Naive thymus-derived CD8-positive, alpha-beta T cell (primary cell): ENCODE measurements at regions not wholly inside any gene's neighbourhood (a gene's known extent, or its start where the extent isn't known, plus 50 kb on each side); places are given as distances from the start of the nearest gene placed in this dataset.

Experiments
- ATAC-seq, 2 donors: fragments of 150-1000 bp; cut with Tn5 transposase in 1 of 2; sonication (Bioruptor Pico), chemical (Tn5 transposase) in 1 of 2; 1 replicate in 1 of 2; 2 replicates in 1 of 2; pipeline ENCODE4 v1.10.0; 2021; ENCODE audit warnings: mild to moderate bottlenecking in 2 of 2, moderate library complexity in 2 of 2
- POLR2A ChIA-PET: fragments of 350-600 bp; sonication (Branson Sonifier 250); formaldehyde crosslinking; loops from one replicate; lab custom pipeline; 2021; ENCODE audit warnings: antibody characterized with exemption; lab: Charles Lee
- DNase-seq, 10 donors: peaks; one replicate each; pipeline versions ENCODE4 v3.0.0 to v3.0.0-alpha.2; 2020 to 2022
- H3K27ac Mint-ChIP-seq, 10 donors: one replicate each; pipeline ENCODE4 v1.8.0; 2020 to 2022; ENCODE audit warnings: mild to moderate bottlenecking in 10 of 10, mixed read lengths in 10 of 10, moderate library complexity in 4 of 10, inconsistent platforms in 1 of 10
- H3K27me3 Mint-ChIP-seq, 5 donors: one replicate each; pipeline ENCODE4 v1.8.0; 2021 to 2022; ENCODE audit warnings: mixed read lengths in 5 of 5
- H3K36me3 Mint-ChIP-seq, 3 donors: one replicate each; pipeline ENCODE4 v1.8.0; 2020 to 2022; ENCODE audit warnings: mixed read lengths in 3 of 3, mild to moderate bottlenecking in 2 of 3, inconsistent platforms in 1 of 3
- H3K4me1 Mint-ChIP-seq, 4 donors: one replicate each; pipeline ENCODE4 v1.8.0; 2021 to 2022; ENCODE audit warnings: mixed read lengths in 4 of 4
- H3K4me3 Mint-ChIP-seq, 10 donors: one replicate each; pipeline ENCODE4 v1.8.0; 2020 to 2022; ENCODE audit warnings: mild to moderate bottlenecking in 10 of 10, mixed read lengths in 10 of 10, moderate library complexity in 6 of 10, inconsistent platforms in 1 of 10
- H3K9me3 Mint-ChIP-seq, 9 donors: one replicate each; pipeline ENCODE4 v1.8.0; 2020 to 2022; ENCODE audit warnings: mixed read lengths in 9 of 9, mild to moderate bottlenecking in 3 of 9, inconsistent platforms in 1 of 9, moderate library complexity in 1 of 9

- POLR2A ChIA-PET, result interaction anchor here (1.0 to 1.2 kb wide), 3 partner anchors 9 to 14 kb away, joined by 3 to 4 read pairs (median 3); no protein-coding TSS in a partner anchor
- H3K4me1 Mint-ChIP-seq, result peaks cover 30 to 77% (median 68%) of the 10 kb centered on the region in 4 donors
- H3K27me3 Mint-ChIP-seq, result no peaks in the 10 kb centered on the region
- H3K9me3 Mint-ChIP-seq, result no peaks in the 10 kb centered on the region
- ATAC-seq (no peak), DNase-seq (no peak)
- no peak overlapping the region for H3K27ac Mint-ChIP-seq
- H3K36me3 Mint-ChIP-seq, result no peaks in the 10 kb centered on the region
- no peak overlapping the region for H3K4me3 Mint-ChIP-seq
Measured at GRCh38 chr6:25002326-25003091, 66.7 kb upstream of the RIPOR2 start.

DNA sequence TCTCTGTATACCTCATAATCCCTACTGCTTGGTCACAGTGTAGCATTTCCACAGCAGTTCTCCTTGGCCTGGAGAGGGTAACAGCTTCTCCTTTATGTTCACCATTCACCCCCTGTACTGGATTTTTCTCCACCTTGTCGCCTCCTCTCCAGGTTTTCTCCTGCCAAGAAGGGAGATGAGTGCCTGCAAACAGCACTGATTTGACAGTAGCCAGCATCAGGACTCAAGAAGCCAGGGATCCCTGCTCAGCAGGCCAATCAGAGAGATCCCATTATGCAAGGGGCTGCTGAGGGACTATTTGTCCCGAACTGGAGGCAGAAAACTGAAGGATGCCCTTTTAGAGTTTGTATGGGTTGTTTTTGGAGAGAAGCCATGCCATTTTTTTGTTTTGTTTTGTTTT is 68.6 kb upstream of the RIPOR2 start:
- Mint-ChIP-seq H3K27ac (peak overlapping the region in 4 of 10 donors; percentile 22 to 89 (median 44)), H3K36me3 (no peaks in the 10 kb centered on the region)
- POLR2A ChIA-PET, result interaction anchor here (0.6 to 2.0 kb wide), 2 partner anchors 8 to 10 kb away, joined by 5 read pairs; no protein-coding TSS in a partner anchor

GRCh38 chr6:25005010-25005409 is 69.2 kb upstream of the RIPOR2 start:
- Mint-ChIP-seq H3K27me3 (no peaks in the 10 kb centered on the region), H3K36me3 (no peaks in the 10 kb centered on the region), H3K4me1 (peaks cover 42 to 77% (median 74%) of the 10 kb centered on the region in 4 donors), H3K4me3 (peak overlapping the region in 1 of 10 donors; percentile 6), H3K27ac (peak overlapping the region in 6 of 10 donors; percentile 22 to 89 (median 53)), H3K9me3 (no peaks in the 10 kb centered on the region)
- POLR2A ChIA-PET, result interaction anchor here (0.6 to 3.3 kb wide), 4 partner anchors 8 to 171 kb away, joined by 4 to 9 read pairs (median 5); no protein-coding TSS in a partner anchor
- DNase-seq (no peak), ATAC-seq (no peak)

More for the DNA sequence above, 68.6 kb upstream of the RIPOR2 start:
- Mint-ChIP-seq H3K9me3 (no peaks in the 10 kb centered on the region), H3K4me1 (peaks cover 37 to 77% (median 72%) of the 10 kb centered on the region in 4 donors), H3K27me3 (no peaks in the 10 kb centered on the region), H3K4me3 (peak overlapping the region in 2 of 10 donors; percentile 2 to 6)
- ATAC-seq (no peak), DNase-seq (no peak)

DNA sequence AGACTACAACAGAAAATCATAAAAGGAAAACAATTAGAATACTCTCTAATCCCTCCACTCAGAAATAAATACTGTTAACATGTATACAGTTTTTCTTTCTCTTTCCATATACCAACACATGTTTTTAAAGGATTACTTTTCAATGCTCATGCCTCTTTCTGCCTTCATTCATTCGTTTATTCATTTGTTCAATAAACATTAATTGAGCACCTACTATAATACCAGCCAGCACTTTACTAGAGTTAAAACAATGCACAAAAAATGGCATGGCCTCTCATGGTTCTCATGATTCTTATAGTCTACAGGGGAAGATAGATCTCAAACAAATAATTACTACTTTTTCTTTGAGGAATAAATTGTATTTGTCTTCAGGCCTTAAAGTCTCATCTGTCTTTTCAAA is 70.3 kb upstream of the RIPOR2 start:
- Mint-ChIP-seq H3K4me1 (peaks cover 42 to 79% (median 74%) of the 10 kb centered on the region in 4 donors), H3K27ac (peak overlapping the region; percentile 71 to 96 (median 91)), H3K36me3 (no peaks in the 10 kb centered on the region), H3K27me3 (no peaks in the 10 kb centered on the region), H3K4me3 (peak overlapping the region in 9 of 10 donors; percentile 38 to 81 (median 74)), H3K9me3 (no peaks in the 10 kb centered on the region)
- DNase-seq (no peak), ATAC-seq (peak; percentile 8 to 13)
- POLR2A ChIA-PET, result interaction anchor here (0.6 to 3.3 kb wide), 8 partner anchors 10 to 198 kb away, joined by 3 to 14 read pairs (median 5); no protein-coding TSS in a partner anchor

DNA sequence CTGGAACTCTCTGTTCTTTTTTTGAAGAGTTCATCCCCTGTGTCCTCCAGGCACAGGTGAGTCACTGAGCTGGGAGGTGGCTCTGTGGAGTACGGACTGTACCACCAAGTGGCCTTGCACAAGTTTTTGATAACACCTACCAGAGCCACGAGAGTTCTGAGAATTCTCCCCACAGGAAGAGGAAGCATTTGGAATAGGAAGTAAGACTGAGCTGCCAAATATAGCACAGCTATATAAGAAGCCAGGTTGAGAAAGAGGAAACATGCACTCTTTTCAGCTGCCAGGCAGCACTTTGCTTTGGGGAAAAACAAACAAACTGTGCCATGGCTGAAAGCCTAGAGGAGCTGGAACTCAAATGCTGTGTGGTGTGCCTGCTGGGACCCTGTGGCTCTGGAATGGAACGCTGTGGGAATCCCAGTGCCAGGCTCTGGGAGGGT is 70.8 kb upstream of the RIPOR2 start:
- peak overlapping the region; percentile 38 to 81 (median 74) for H3K4me3 Mint-ChIP-seq
- POLR2A ChIA-PET, result interaction anchor here (1.1 to 3.3 kb wide), 6 partner anchors 10 to 149 kb away, joined by 3 to 14 read pairs (median 6); no protein-coding TSS in a partner anchor
- H3K4me1 Mint-ChIP-seq, result peaks cover 44 to 80% (median 75%) of the 10 kb centered on the region in 4 donors
- peak overlapping the region; percentile 71 to 96 (median 91) for H3K27ac Mint-ChIP-seq
- DNase-seq (peak in 5 of 10 donors; percentile 15 to 40 (median 28)), ATAC-seq (peak; percentile 69 to 70)
- H3K27me3 Mint-ChIP-seq, result no peaks in the 10 kb centered on the region
- H3K9me3 Mint-ChIP-seq, result no peaks in the 10 kb centered on the region
- H3K36me3 Mint-ChIP-seq, result no peaks in the 10 kb centered on the region

- Mint-ChIP-seq H3K36me3 (no peaks in the 10 kb centered on the region), H3K4me1 (peaks cover 44 to 84% (median 76%) of the 10 kb centered on the region in 4 donors), H3K27me3 (no peaks in the 10 kb centered on the region), H3K9me3 (no peaks in the 10 kb centered on the region), H3K27ac (peak overlapping the region; percentile 71 to 96 (median 91)), H3K4me3 (peak overlapping the region; percentile 38 to 81 (median 70))
- ATAC-seq (peak in 1 of 2 donors; percentile 41), DNase-seq (no peak)
- POLR2A ChIA-PET, result interaction anchor here (1.2 to 3.3 kb wide), 7 partner anchors 10 to 104 kb away, joined by 3 to 15 read pairs (median 9); partner anchors contain the start of gene RIPOR2
Measured at GRCh38 chr6:25007269-25007699, 71.5 kb upstream of the RIPOR2 start.

DNA sequence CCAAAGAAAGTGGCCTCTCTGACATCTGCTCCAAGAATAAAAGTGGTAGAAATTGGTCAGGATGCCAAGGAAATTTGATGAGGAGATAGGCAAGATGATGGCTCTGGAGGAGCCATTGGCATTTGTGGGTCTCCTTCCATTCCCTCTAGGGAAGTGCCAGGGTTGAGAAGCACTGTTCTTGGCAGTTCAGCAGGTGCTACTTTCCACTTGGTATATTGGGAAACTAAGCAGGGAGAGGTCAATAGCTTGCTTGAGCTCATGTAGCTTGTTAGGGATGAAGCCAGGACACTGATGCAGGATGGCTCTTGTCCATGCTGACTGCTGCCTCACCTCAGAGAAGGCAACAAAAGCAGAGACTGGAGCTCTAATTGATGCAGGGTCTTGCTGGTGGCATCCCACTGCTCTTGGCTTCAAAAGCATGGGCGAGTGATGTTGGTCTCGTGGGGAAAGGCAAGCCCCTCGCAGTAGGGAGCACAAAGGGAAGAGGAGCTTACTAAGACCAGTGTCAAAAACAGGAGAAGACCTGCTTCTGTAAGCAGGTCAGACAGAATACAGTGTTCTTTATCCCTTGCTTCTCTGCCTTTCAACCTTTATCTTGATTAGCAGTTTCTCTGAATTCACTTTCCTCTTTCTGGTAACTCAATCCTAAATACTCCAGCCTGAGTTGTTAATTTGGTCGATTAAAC is 73.1 kb upstream of the RIPOR2 start:
- POLR2A ChIA-PET, result interaction anchor here (0.8 to 3.1 kb wide), 12 partner anchors 9 to 234 kb away, joined by 3 to 15 read pairs (median 4); partner anchors contain the start of genes GMNN and RIPOR2
- peaks cover 41 to 86% (median 74%) of the 10 kb centered on the region in 4 donors for H3K4me1 Mint-ChIP-seq
- no peaks in the 10 kb centered on the region for H3K9me3 Mint-ChIP-seq
- peak overlapping the region; percentile 34 to 83 (median 63) for H3K4me3 Mint-ChIP-seq
- ATAC-seq (peak in 1 of 2 donors; percentile 10), DNase-seq (no peak)
- peak overlapping the region; percentile 68 to 90 (median 85) for H3K27ac Mint-ChIP-seq
- H3K27me3 Mint-ChIP-seq, result no peaks in the 10 kb centered on the region
- no peaks in the 10 kb centered on the region for H3K36me3 Mint-ChIP-seq

DNA sequence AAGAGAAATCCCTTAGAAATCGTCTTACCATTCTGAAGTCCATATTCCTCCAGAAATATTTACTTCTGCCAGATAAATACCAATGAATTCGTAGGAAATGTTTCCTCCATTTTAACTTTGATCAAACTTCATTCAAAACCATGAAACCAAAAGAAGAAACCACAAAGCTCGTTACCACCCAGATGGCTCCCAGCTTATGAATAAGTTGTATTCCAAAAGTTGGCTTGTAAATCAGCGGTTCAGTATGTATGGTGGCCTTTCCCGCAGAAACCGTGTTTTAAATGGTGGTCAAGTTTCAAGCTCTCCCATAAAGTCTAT is 73.6 kb upstream of the RIPOR2 start:
- Mint-ChIP-seq H3K36me3 (no peaks in the 10 kb centered on the region), H3K27me3 (no peaks in the 10 kb centered on the region), H3K27ac (peak overlapping the region; percentile 68 to 90 (median 85)), H3K9me3 (no peaks in the 10 kb centered on the region), H3K4me1 (peaks cover 39 to 84% (median 70%) of the 10 kb centered on the region in 4 donors), H3K4me3 (peak overlapping the region; percentile 34 to 83 (median 63))
- POLR2A ChIA-PET, result interaction anchor here (0.8 to 3.1 kb wide), 11 partner anchors 9 to 235 kb away, joined by 3 to 15 read pairs (median 4); partner anchors contain the start of genes GMNN and RIPOR2
- peak in 2 of 10 donors; percentile 44 to 47 for DNase-seq
- peak; percentile 27 to 36 for ATAC-seq

DNA sequence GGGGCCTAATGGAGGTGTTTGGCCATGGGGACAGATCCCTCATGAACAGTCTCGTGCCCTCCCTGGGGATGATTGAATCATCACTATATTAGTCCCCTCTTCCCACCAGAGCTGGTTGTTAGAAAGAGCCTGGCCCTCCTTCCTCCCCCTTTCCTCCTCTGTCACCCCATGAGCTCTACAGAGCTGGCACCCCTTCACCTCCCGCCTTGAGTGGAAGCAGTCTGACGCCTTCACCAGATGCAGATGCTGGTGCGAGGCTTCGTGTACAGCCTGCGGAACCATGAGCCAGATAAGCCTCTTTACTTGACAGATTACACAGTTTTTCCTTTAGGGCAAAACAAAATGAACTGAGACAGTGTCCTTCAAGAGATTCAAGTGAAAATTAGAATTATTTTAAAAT is 74.4 kb upstream of the RIPOR2 start:
- Mint-ChIP-seq H3K4me3 (peak overlapping the region in 4 of 10 donors; percentile 12 to 83 (median 57)), H3K27me3 (no peaks in the 10 kb centered on the region), H3K4me1 (peaks cover 39 to 84% (median 70%) of the 10 kb centered on the region in 4 donors), H3K27ac (peak overlapping the region in 7 of 10 donors; percentile 71 to 90 (median 83)), H3K36me3 (no peaks in the 10 kb centered on the region), H3K9me3 (no peaks in the 10 kb centered on the region)
- ATAC-seq (no peak), DNase-seq (no peak)
- POLR2A ChIA-PET, result interaction anchor here (0.6 to 3.1 kb wide), 5 partner anchors 61 to 108 kb away, joined by 3 to 15 read pairs (median 4); partner anchors contain the start of gene RIPOR2

GRCh38 chr6:25010902-25011625 is 75.3 kb upstream of the RIPOR2 start:
- Mint-ChIP-seq H3K36me3 (no peaks in the 10 kb centered on the region), H3K4me1 (peaks cover 41 to 82% (median 68%) of the 10 kb centered on the region in 4 donors), H3K27me3 (no peaks in the 10 kb centered on the region), H3K27ac (no peak overlapping the region), H3K4me3 (no peak overlapping the region), H3K9me3 (no peaks in the 10 kb centered on the region)
- ATAC-seq (no peak), DNase-seq (no peak)
- POLR2A ChIA-PET, result interaction anchor here (1.5 kb wide), 1 partner anchor 9 kb away, joined by 3 read pairs; no protein-coding TSS in a partner anchor

DNA sequence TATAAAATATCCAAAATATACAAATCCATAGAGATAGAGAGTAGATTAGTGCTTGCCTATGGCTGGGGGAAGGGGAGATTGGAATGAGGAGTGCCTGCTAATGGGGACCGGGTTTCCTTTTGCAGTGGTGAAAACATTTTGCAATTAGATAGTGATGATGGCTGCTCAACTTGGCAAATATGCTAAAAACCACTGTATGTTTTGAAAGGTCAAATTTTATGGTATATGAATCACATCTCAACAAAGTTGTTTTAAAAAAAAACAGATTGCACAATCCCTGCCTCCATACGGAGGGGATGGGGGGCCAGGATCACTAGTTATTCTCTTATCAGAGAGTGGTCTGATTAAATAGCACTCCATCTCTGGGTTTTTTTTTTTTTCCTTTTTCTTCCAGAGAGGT is 76.9 kb upstream of the RIPOR2 start:
- peak overlapping the region in 1 of 10 donors; percentile 24 for H3K4me3 Mint-ChIP-seq
- no peaks in the 10 kb centered on the region for H3K9me3 Mint-ChIP-seq
- POLR2A ChIA-PET, result interaction anchor here (0.7 to 1.5 kb wide), 4 partner anchors 8 to 167 kb away, joined by 3 to 8 read pairs (median 4); no protein-coding TSS in a partner anchor
- peaks cover 38 to 82% (median 65%) of the 10 kb centered on the region in 4 donors for H3K4me1 Mint-ChIP-seq
- H3K27ac Mint-ChIP-seq, result peak overlapping the region in 6 of 10 donors; percentile 7 to 94 (median 60)
- no peaks in the 10 kb centered on the region for H3K27me3 Mint-ChIP-seq
- H3K36me3 Mint-ChIP-seq, result no peaks in the 10 kb centered on the region
- ATAC-seq, result no peak
- no peak for DNase-seq
